ENCODE measurements at regions not wholly inside any gene's neighbourhood (a gene's known extent, or its start where the extent isn't known, plus 50 kb on each side); places are given as distances from the start of the nearest gene placed in this dataset.

- Mint-ChIP-seq H3K27ac (no peak overlapping the region), H3K9me3 (no peaks in the 10 kb centered on the region), H3K36me3 (no peaks in the 10 kb centered on the region), H3K4me1 (peaks cover 53% of the 10 kb centered on the region), H3K4me3 (no peak overlapping the region), H3K27me3 (ENCODE audit: low read depth) (no peaks in the 10 kb centered on the region; the same call in 1 of the 2 replicates)
- POLR2A ChIA-PET = no interaction called here
- DNase-seq (ENCODE audit: low spot score) = no peak
- no peak for TF ChIP-seq IRF2 (CRISPR knock-in tag; IDR thresholded peaks at IDR 0.05; ENCODE audit: borderline replicate concordance, low read depth)
- no peak for TF ChIP-seq JAZF1 (CRISPR knock-in tag; IDR thresholded peaks at IDR 0.05)
- TF ChIP-seq CREM (CRISPR knock-in tag; IDR thresholded peaks at IDR 0.05) = no peak
- no peak for TF ChIP-seq JUN (CRISPR knock-in tag; IDR thresholded peaks at IDR 0.05)
- TF ChIP-seq CDX4 (CRISPR knock-in tag; IDR thresholded peaks at IDR 0.05; ENCODE audit: borderline replicate concordance) = no peak
- no peak for TF ChIP-seq ELF4 (CRISPR knock-in tag; IDR thresholded peaks at IDR 0.05; ENCODE audit: low read depth)
- no peak for TF ChIP-seq HMGXB4 (CRISPR knock-in tag; IDR thresholded peaks at IDR 0.05)
- ATAC-seq = no peak
- CTCF ChIA-PET = no interaction called here
Measured at GRCh38 chr5:116736671-116737070, 162.0 kb upstream of the SEMA6A start.

GRCh38 chr5:116733991-116734975, 159.7 kb upstream of the SEMA6A start:
- no peak overlapping the region for H3K4me3 Mint-ChIP-seq
- peaks cover 41% of the 10 kb centered on the region for H3K4me1 Mint-ChIP-seq
- ATAC-seq (peak; percentile 61), DNase-seq (ENCODE audit: low spot score) (no peak)
- TF ChIP-seq ZBTB21 (CRISPR knock-in tag; IDR thresholded peaks at IDR 0.05; ENCODE audit: borderline replicate concordance) (no peak), TEAD4 (CRISPR knock-in tag; IDR thresholded peaks at IDR 0.05) (no peak), ZNF219 (CRISPR knock-in tag; IDR thresholded peaks at IDR 0.05; ENCODE audit: borderline replicate concordance) (no peak), ZNF281 (CRISPR knock-in tag; IDR thresholded peaks at IDR 0.05) (no peak), ERG (CRISPR knock-in tag; IDR thresholded peaks at IDR 0.05) (no peak), CREB1 (CRISPR knock-in tag; IDR thresholded peaks at IDR 0.05) (no peak), RORB (CRISPR knock-in tag; IDR thresholded peaks at IDR 0.05) (no peak), NFYB (CRISPR knock-in tag; conservative IDR thresholded peaks at IDR 0.05; ENCODE audit: low read depth) (no peak), ZNF512 (CRISPR knock-in tag; IDR thresholded peaks at IDR 0.05; ENCODE audit: borderline replicate concordance) (no peak), MYBL2 (CRISPR knock-in tag; IDR thresholded peaks at IDR 0.05) (no peak)
- H3K27ac Mint-ChIP-seq = peak overlapping the region; percentile 61; the same call in 1 of the 2 replicates
- no peaks in the 10 kb centered on the region for H3K36me3 Mint-ChIP-seq
- ChIA-PET POLR2A (interaction anchor here (0.6 kb wide), 1 partner anchor 904 kb away, joined by 3 read pairs; no protein-coding TSS in a partner anchor), CTCF (no interaction called here)
- no peaks in the 10 kb centered on the region; the same call in 1 of the 2 replicates for H3K27me3 Mint-ChIP-seq (ENCODE audit: low read depth)
- no peaks in the 10 kb centered on the region for H3K9me3 Mint-ChIP-seq
